Upper lobe of left lung (tissue), 6 donors: ENCODE measurements at regions not wholly inside any gene's neighbourhood (a gene's known extent, or its start where the extent isn't known, plus 50 kb on each side); places are given as distances from the start of the nearest gene placed in this dataset.

Experiments
- ATAC-seq, 2 donors: fragments of 200-7000 bp; cut with Tn5 transposase; one replicate each; pipeline ENCODE4 v1.9.1; 2022; ENCODE audit warnings: mild to moderate bottlenecking in 2 of 2, moderate library complexity in 2 of 2; ENCODE audit not compliant: low FRiP score in 2 of 2
- DNase-seq, 2 donors: peaks; one replicate each; pipeline ENCODE4 v3.0.0-alpha.2; 2019 to 2020
- H3K27ac ChIP-seq, 4 donors: fragments of 200-600 bp; sonication (generic); one replicate each; pipeline ENCODE4 v1.5.1; 2016 to 2019
- H3K27me3 ChIP-seq, 4 donors: fragments of 200-600 bp; sonication (generic); one replicate each; pipeline ENCODE4 v1.5.1; 2017 to 2019
- H3K36me3 ChIP-seq, 4 donors: fragments of 200-600 bp; sonication (generic); one replicate each; pipeline ENCODE4 v1.5.1; 2016 to 2019
- H3K4me1 ChIP-seq, 4 donors: fragments of 200-600 bp; sonication (generic); one replicate each; pipeline ENCODE4 v1.5.1; 2018 to 2019
- H3K4me3 ChIP-seq, 4 donors: fragments of 200-600 bp; sonication (generic); one replicate each; pipeline ENCODE4 v1.5.1; 2017 to 2019; ENCODE audit warnings: mild to moderate bottlenecking in 2 of 4, moderate library complexity in 1 of 4
- H3K9me3 ChIP-seq, 4 donors: fragments of 200-600 bp; sonication (generic); one replicate each; pipeline ENCODE4 v1.5.1; 2018 to 2019
- EP300 ChIP-seq, 4 donors: sonication (generic); formaldehyde crosslinking; IDR thresholded peaks; one replicate each; pipeline ENCODE4 v1.5.1; 2017; ENCODE audit warnings: antibody characterized with exemption in 4 of 4, control low read depth in 2 of 4
- POLR2A ChIP-seq, 4 donors: fragments of 450-650 bp; IDR thresholded peaks; one replicate each; pipeline ENCODE4 v1.5.1; 2016 to 2017; ENCODE audit warnings: antibody characterized with exemption in 4 of 4, mild to moderate bottlenecking in 2 of 4
- POLR2AphosphoS5 ChIP-seq, 2 donors: sonication (generic); formaldehyde crosslinking; IDR thresholded peaks; one replicate each; pipeline ENCODE4 v1.5.1; 2017; ENCODE audit warnings: antibody characterized with exemption in 2 of 2
- WGBS, 2 donors: methylation state at CpG; one replicate each; pipeline ENCODE4 v1.1.5; 2017 to 2018; 5-methylcytosine and 5-hydroxymethylcytosine counted together
- TF ChIP-seq, protein P1 (sequence below), 6 experiments: fragments of 450-650 bp in 4 of 6; fragments of 200-600 bp in 2 of 6; sonication (generic) in 2 of 6; IDR thresholded peaks; one replicate each; pipeline ENCODE4 v1.5.1; 2016 to 2019; ENCODE audit warnings: antibody characterized with exemption in 6 of 6
- donor health status: DM: no; HTN: no; CAD: no; lungs with moderate emphysema.
- donor health status: DM: no; HTN: yes; CAD: no; lungs with severe emphysema.

GRCh38 chr20:4330011-4330410, 80.9 kb upstream of the ADRA1D start:
- no peaks in the 10 kb centered on the region for H3K36me3 ChIP-seq
- DNase-seq (no peak), ATAC-seq (no peak)
- no peak overlapping the region for H3K27ac ChIP-seq
- WGBS, 2 donors: 89% methylated on average over 5 of the region's 5 CpGs
- H3K27me3 ChIP-seq: no peaks in the 10 kb centered on the region
- H3K9me3 ChIP-seq: no peaks in the 10 kb centered on the region
- TF ChIP-seq, protein P1, sequence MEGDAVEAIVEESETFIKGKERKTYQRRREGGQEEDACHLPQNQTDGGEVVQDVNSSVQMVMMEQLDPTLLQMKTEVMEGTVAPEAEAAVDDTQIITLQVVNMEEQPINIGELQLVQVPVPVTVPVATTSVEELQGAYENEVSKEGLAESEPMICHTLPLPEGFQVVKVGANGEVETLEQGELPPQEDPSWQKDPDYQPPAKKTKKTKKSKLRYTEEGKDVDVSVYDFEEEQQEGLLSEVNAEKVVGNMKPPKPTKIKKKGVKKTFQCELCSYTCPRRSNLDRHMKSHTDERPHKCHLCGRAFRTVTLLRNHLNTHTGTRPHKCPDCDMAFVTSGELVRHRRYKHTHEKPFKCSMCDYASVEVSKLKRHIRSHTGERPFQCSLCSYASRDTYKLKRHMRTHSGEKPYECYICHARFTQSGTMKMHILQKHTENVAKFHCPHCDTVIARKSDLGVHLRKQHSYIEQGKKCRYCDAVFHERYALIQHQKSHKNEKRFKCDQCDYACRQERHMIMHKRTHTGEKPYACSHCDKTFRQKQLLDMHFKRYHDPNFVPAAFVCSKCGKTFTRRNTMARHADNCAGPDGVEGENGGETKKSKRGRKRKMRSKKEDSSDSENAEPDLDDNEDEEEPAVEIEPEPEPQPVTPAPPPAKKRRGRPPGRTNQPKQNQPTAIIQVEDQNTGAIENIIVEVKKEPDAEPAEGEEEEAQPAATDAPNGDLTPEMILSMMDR (IDR thresholded peaks at IDR 0.05): no peak
- no peak overlapping the region for H3K4me3 ChIP-seq
- H3K4me1 ChIP-seq: peaks cover 0 to 2% (median 0%) of the 10 kb centered on the region in 4 donors

GRCh38 chr20:4329232-4329631, 80.1 kb upstream of the ADRA1D start:
- no peak overlapping the region for H3K27ac ChIP-seq
- WGBS, 2 donors: 63 to 87% methylated on average over 5 of the region's 5 CpGs
- no peaks in the 10 kb centered on the region for H3K9me3 ChIP-seq
- H3K36me3 ChIP-seq: no peaks in the 10 kb centered on the region
- TF ChIP-seq POLR2A (IDR thresholded peaks at IDR 0.05): no peak
- TF ChIP-seq POLR2AphosphoS5 (IDR thresholded peaks at IDR 0.05): no peak
- ATAC-seq (no peak), DNase-seq (no peak)
- H3K4me3 ChIP-seq: no peak overlapping the region
- H3K27me3 ChIP-seq: no peaks in the 10 kb centered on the region
- H3K4me1 ChIP-seq: no peaks in the 10 kb centered on the region

- DNase-seq: no peak
- no peak for TF ChIP-seq POLR2AphosphoS5 (IDR thresholded peaks at IDR 0.05)
- TF ChIP-seq POLR2A (IDR thresholded peaks at IDR 0.05): no peak
- TF ChIP-seq EP300 (IDR thresholded peaks at IDR 0.05): no peak
- TF ChIP-seq, protein P1 (IDR thresholded peaks at IDR 0.05): no peak
- no peak for ATAC-seq
- H3K27me3 ChIP-seq: no peaks in the 10 kb centered on the region
- H3K4me3 ChIP-seq: no peak overlapping the region
- no peaks in the 10 kb centered on the region for H3K4me1 ChIP-seq
- H3K36me3 ChIP-seq: no peaks in the 10 kb centered on the region
- no peaks in the 10 kb centered on the region for H3K9me3 ChIP-seq
- H3K27ac ChIP-seq: no peak overlapping the region
- 85 to 93% methylated on average over 6 of the region's 6 CpGs for WGBS, 2 donors
Measured at GRCh38 chr20:4328541-4328940, 79.5 kb upstream of the ADRA1D start.

DNA sequence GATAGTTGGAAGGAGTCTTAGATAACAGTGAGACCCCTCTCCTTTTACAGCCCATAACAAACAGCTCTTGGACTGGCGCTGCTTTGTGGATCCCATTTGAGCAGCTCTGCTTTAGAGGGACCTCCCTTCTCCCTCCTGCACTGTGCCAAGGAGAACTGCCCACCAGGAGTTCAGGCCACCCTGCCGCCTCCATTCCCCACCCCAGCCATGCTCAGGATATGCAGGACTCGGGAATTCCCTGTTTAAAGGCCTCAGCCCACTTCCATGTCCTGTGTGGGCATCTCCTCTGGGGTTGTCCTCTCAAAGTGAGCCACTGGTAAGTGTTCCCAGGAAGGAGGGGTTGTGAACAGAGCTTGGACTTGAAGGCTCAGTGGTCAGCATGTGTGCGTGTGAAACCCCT, 78.9 kb upstream of the ADRA1D start:
- WGBS, 2 donors: 83 to 100% methylated on average over 1 to 3 of the region's 4 CpGs
- TF ChIP-seq POLR2A (IDR thresholded peaks at IDR 0.05) (no peak), POLR2AphosphoS5 (IDR thresholded peaks at IDR 0.05) (no peak)
- TF ChIP-seq, protein P1 (IDR thresholded peaks at IDR 0.05): no peak

DNA sequence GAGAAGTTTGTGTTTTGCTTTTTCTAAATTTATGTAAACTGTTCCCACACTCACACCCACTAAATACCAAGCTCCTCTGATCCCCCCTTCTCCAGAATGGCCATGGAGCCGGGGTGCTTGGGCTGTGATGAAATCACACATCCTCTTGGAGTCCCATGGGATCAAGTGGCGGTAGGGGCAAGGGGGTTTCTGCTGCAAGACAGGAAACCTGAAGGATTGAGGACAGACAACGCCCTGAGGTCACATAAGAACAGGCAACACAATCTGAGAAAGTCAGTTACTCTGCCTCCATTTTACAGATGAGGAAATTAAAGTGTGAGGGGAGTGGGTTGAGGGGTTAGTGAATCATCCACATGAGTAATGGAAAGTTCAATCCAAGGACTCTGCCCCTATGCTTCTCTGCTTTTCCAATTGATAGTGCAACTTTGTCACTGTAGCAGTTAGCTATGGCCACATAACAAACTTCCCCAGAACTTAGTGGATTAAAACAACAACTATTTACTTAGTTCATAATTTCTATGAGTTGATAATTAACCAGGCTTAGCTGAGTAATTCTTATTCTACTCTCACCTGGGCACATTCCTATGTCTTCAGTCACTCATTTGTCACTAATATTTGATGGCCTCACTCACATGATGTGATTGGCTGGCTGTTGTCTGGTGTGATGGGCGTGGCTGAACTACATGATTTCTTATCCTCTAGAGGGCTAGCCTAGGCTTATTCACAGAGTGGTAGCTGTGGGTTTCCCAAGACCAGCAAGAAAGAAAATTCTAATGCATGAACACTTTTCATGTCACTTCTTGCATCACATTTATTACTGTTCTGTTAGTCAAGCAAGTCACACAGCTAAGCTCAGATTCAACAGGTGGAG, 77.3 kb upstream of the ADRA1D start:
- Histone ChIP-seq H3K36me3 (no peaks in the 10 kb centered on the region), H3K27me3 (no peaks in the 10 kb centered on the region), H3K4me1 (no peaks in the 10 kb centered on the region), H3K9me3 (no peaks in the 10 kb centered on the region), H3K27ac (no peak overlapping the region), H3K4me3 (no peak overlapping the region)
- DNase-seq: no peak
- WGBS, 2 donors: 51 to 67% methylated on average over 3 to 4 of the region's 4 CpGs
- no peak for ATAC-seq
- no peak for TF ChIP-seq POLR2A (IDR thresholded peaks at IDR 0.05)
- TF ChIP-seq EP300 (IDR thresholded peaks at IDR 0.05): no peak
- no peak for TF ChIP-seq POLR2AphosphoS5 (IDR thresholded peaks at IDR 0.05)
- TF ChIP-seq, protein P1 (IDR thresholded peaks at IDR 0.05): no peak

More for the DNA sequence above, 78.9 kb upstream of the ADRA1D start:
- no peaks in the 10 kb centered on the region for H3K9me3 ChIP-seq
- no peak overlapping the region for H3K4me3 ChIP-seq
- H3K4me1 ChIP-seq: no peaks in the 10 kb centered on the region
- no peaks in the 10 kb centered on the region for H3K36me3 ChIP-seq
- no peak for ATAC-seq
- H3K27ac ChIP-seq: no peak overlapping the region
- no peaks in the 10 kb centered on the region for H3K27me3 ChIP-seq
- no peak for DNase-seq
